Effector memory CD8-positive, alpha-beta T cell (primary cell): ENCODE measurements at regions not wholly inside any gene's neighbourhood (a gene's known extent, or its start where the extent isn't known, plus 50 kb on each side); places are given as distances from the start of the nearest gene placed in this dataset.

Source experiments
- ATAC-seq: fragments of 150-1000 bp; cut with Tn5 transposase; replicated peaks from 2 replicates; pipeline ENCODE4 v1.10.0; 2021; ENCODE audit warnings: mild to moderate bottlenecking, moderate library complexity
- DNase-seq, 3 experiments: peaks; one replicate each; pipeline ENCODE4 v3.0.0; 2021
- H3K27ac Mint-ChIP-seq, 2 donors: one replicate each; pipeline ENCODE4 v1.8.0; 2022; ENCODE audit warnings: mild to moderate bottlenecking in 2 of 2, mixed read lengths in 2 of 2, moderate library complexity in 2 of 2
- H3K27me3 Mint-ChIP-seq, 2 donors: one replicate each; pipeline ENCODE4 v1.8.0; 2022; ENCODE audit warnings: mixed read lengths in 2 of 2
- H3K36me3 Mint-ChIP-seq: one replicate; pipeline ENCODE4 v1.8.0; 2022; ENCODE audit warnings: mild to moderate bottlenecking, moderate library complexity, mixed read lengths; ENCODE audit not compliant: insufficient read depth
- H3K4me1 Mint-ChIP-seq, 2 donors: one replicate each; pipeline ENCODE4 v1.8.0; 2022; ENCODE audit warnings: low read depth in 2 of 2, mixed read lengths in 2 of 2
- H3K4me3 Mint-ChIP-seq, 2 donors: one replicate each; pipeline ENCODE4 v1.8.0; 2022; ENCODE audit warnings: mild to moderate bottlenecking in 2 of 2, mixed read lengths in 2 of 2, moderate library complexity in 2 of 2
- H3K9me3 Mint-ChIP-seq, 2 donors: one replicate each; pipeline ENCODE4 v1.8.0; 2022; ENCODE audit warnings: mixed read lengths in 2 of 2

GRCh38 chr9:108386859-108387384 lies 468.9 kb downstream of the ACTL7B start:
- Mint-ChIP-seq H3K27ac (no peak overlapping the region), H3K36me3 (no peaks in the 10 kb centered on the region), H3K4me3 (no peak overlapping the region), H3K4me1 (no peaks in the 10 kb centered on the region), H3K27me3 (no peaks in the 10 kb centered on the region), H3K9me3 (peaks cover 2 to 12% of the 10 kb centered on the region in 2 donors)
- DNase-seq = no peak
- ATAC-seq = no peak

- no peaks in the 10 kb centered on the region for H3K36me3 Mint-ChIP-seq
- no peak for ATAC-seq
Measured at GRCh38 chr9:108386032-108386431, 469.8 kb downstream of the ACTL7B start.

GRCh38 chr9:108383796-108384195 lies 472.0 kb downstream of the ACTL7B start:
- Mint-ChIP-seq H3K27me3 (no peaks in the 10 kb centered on the region), H3K36me3 (no peaks in the 10 kb centered on the region), H3K4me1 (peaks cover 0 to 1% of the 10 kb centered on the region in 2 donors), H3K27ac (no peak overlapping the region), H3K4me3 (no peak overlapping the region), H3K9me3 (peaks cover 4 to 12% of the 10 kb centered on the region in 2 donors)
- DNase-seq = no peak
- no peak for ATAC-seq

More at GRCh38 chr9:108386032-108386431, 469.8 kb downstream of the ACTL7B start:
- Mint-ChIP-seq H3K4me1 (no peaks in the 10 kb centered on the region), H3K27me3 (no peaks in the 10 kb centered on the region), H3K27ac (no peak overlapping the region), H3K4me3 (no peak overlapping the region), H3K9me3 (peaks cover 2 to 12% of the 10 kb centered on the region in 2 donors)
- DNase-seq = no peak

DNA sequence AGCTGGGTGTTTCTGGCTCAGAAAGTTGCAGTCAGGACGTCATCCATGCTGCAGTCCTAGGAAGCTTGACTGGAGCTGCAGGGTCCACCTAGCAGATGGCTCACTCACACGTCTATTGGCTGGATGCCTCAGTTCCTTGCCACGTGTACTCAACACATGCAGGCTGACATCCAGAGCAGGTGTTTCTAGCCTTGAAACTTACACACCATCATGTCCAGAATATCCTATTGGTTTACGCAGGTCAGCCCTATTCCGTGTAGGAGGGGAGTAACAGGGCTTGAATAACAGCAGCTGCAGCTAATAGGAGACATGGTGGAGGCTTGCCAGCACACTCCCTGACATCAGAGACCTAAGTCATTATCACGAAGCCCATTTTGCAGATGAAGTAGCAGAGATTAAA lies 473.5 kb downstream of the ACTL7B start:
- Mint-ChIP-seq H3K36me3 (no peaks in the 10 kb centered on the region), H3K4me3 (no peak overlapping the region), H3K27ac (no peak overlapping the region), H3K27me3 (no peaks in the 10 kb centered on the region), H3K4me1 (peaks cover 0 to 1% of the 10 kb centered on the region in 2 donors), H3K9me3 (peaks cover 4 to 12% of the 10 kb centered on the region in 2 donors)
- no peak for ATAC-seq
- DNase-seq = no peak

DNA sequence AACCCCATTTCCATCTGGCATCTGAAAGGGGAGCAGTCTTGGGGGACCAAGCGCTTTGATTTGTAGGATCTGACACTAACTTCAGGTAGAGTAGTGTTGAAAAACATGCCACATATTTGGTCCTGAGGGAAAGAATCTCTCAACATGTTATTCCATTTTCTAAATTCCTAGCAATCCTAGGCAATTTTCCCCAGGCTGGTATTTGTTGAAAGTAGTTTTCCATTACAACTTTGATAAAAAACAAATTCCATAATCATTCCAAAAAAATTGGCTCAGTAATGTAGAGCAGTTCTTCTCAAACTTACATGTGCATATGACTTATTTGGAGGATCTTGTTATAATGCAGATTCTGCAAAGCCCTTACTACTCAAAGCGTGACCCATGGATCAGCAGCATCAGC lies 477.9 kb downstream of the ACTL7B start:
- DNase-seq (no peak), ATAC-seq (no peak)
- H3K4me3 Mint-ChIP-seq = no peak overlapping the region
- H3K27me3 Mint-ChIP-seq = no peaks in the 10 kb centered on the region
- H3K9me3 Mint-ChIP-seq = peaks cover 7 to 8% of the 10 kb centered on the region in 2 donors
- H3K4me1 Mint-ChIP-seq = peaks cover 0 to 1% of the 10 kb centered on the region in 2 donors
- H3K36me3 Mint-ChIP-seq = no peaks in the 10 kb centered on the region
- H3K27ac Mint-ChIP-seq = no peak overlapping the region

- DNase-seq = no peak
- Mint-ChIP-seq H3K27me3 (no peaks in the 10 kb centered on the region), H3K36me3 (no peaks in the 10 kb centered on the region), H3K9me3 (peaks cover 7 to 8% of the 10 kb centered on the region in 2 donors), H3K27ac (no peak overlapping the region), H3K4me3 (no peak overlapping the region), H3K4me1 (peaks cover 0 to 1% of the 10 kb centered on the region in 2 donors)
- no peak for ATAC-seq
Measured at GRCh38 chr9:108377382-108377781, 478.4 kb downstream of the ACTL7B start.

- H3K36me3 Mint-ChIP-seq = no peaks in the 10 kb centered on the region
- peaks cover 8 to 14% of the 10 kb centered on the region in 2 donors for H3K9me3 Mint-ChIP-seq
- no peak overlapping the region for H3K27ac Mint-ChIP-seq
- no peaks in the 10 kb centered on the region for H3K27me3 Mint-ChIP-seq
- no peak for ATAC-seq
- H3K4me1 Mint-ChIP-seq = peaks cover 0 to 1% of the 10 kb centered on the region in 2 donors
- no peak overlapping the region for H3K4me3 Mint-ChIP-seq
- no peak for DNase-seq
Measured at GRCh38 chr9:108376140-108376539, 479.6 kb downstream of the ACTL7B start.

- Mint-ChIP-seq H3K36me3 (no peaks in the 10 kb centered on the region), H3K27ac (no peak overlapping the region), H3K4me1 (no peaks in the 10 kb centered on the region), H3K9me3 (peaks cover 6 to 26% of the 10 kb centered on the region in 2 donors), H3K4me3 (no peak overlapping the region), H3K27me3 (no peaks in the 10 kb centered on the region)
- DNase-seq = no peak
- no peak for ATAC-seq
Measured at GRCh38 chr9:108374626-108375025, 481.2 kb downstream of the ACTL7B start.

- H3K27ac Mint-ChIP-seq = no peak overlapping the region
- H3K36me3 Mint-ChIP-seq = peaks cover 4% of the 10 kb centered on the region
- no peak overlapping the region for H3K4me3 Mint-ChIP-seq
- H3K27me3 Mint-ChIP-seq = no peaks in the 10 kb centered on the region
- DNase-seq (no peak), ATAC-seq (no peak)
- H3K4me1 Mint-ChIP-seq = no peaks in the 10 kb centered on the region
- H3K9me3 Mint-ChIP-seq = peaks cover 4 to 38% of the 10 kb centered on the region in 2 donors
Measured at GRCh38 chr9:108367188-108367587, 488.6 kb downstream of the ACTL7B start.

DNA sequence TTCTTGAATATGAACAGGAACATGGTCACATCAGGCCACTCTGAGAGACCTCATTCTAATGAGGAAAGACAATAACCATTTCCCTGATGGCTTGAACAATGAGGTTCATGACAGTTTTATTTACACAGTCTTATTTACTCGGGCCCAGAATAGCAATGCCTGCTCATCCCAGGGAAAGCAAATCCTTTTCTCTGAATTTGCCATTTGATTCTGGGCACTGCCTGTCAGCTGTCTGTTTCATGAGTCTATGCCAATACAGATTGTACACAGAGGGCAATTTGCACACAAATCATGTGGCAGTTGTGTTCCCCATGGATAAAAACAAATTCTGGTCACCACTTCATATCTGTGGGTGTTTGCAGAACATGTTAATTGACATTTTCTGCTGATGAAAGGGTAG lies 492.5 kb downstream of the ACTL7B start:
- Mint-ChIP-seq H3K4me1 (no peaks in the 10 kb centered on the region), H3K27me3 (no peaks in the 10 kb centered on the region), H3K27ac (no peak overlapping the region), H3K36me3 (peaks cover 4% of the 10 kb centered on the region), H3K4me3 (no peak overlapping the region), H3K9me3 (peaks cover 2 to 26% of the 10 kb centered on the region in 2 donors)
- no peak for DNase-seq
- no peak for ATAC-seq

- ATAC-seq (no peak), DNase-seq (no peak)
- H3K4me1 Mint-ChIP-seq = no peaks in the 10 kb centered on the region
- H3K4me3 Mint-ChIP-seq = no peak overlapping the region
- peaks cover 4% of the 10 kb centered on the region for H3K36me3 Mint-ChIP-seq
- H3K27me3 Mint-ChIP-seq = no peaks in the 10 kb centered on the region
- no peak overlapping the region for H3K27ac Mint-ChIP-seq
- peaks cover 2 to 19% of the 10 kb centered on the region in 2 donors for H3K9me3 Mint-ChIP-seq
Measured at GRCh38 chr9:108360304-108360703, 495.5 kb downstream of the ACTL7B start.

DNA sequence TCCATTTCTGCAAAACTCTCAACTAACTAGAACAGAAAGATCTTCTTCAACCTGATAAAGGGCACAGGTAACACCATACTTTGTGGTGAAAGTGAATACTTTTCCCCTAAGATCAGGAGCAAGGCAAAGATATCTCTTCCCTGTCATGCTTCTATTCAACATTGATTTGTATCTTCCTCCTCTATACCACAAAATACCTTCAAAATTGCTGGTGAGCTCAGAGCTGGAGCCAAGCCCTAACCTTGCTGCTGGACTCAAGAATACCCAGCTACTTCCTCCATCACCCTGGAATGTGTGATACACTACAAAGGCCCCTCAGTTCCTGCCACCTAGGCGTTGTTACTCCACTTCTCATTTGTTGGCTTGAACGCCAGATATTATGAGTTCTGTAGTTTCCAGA lies 499.0 kb downstream of the ACTL7B start:
- Mint-ChIP-seq H3K36me3 (no peaks in the 10 kb centered on the region), H3K27ac (no peak overlapping the region)
- no peak for DNase-seq

GRCh38 chr9:108351571-108351970 lies 504.2 kb downstream of the ACTL7B start:
- no peak for DNase-seq
- no peaks in the 10 kb centered on the region for H3K27me3 Mint-ChIP-seq
- no peaks in the 10 kb centered on the region for H3K4me1 Mint-ChIP-seq
- no peak overlapping the region for H3K27ac Mint-ChIP-seq
- no peak for ATAC-seq
- no peaks in the 10 kb centered on the region for H3K36me3 Mint-ChIP-seq
- H3K4me3 Mint-ChIP-seq = no peak overlapping the region
- H3K9me3 Mint-ChIP-seq = peaks cover 3 to 7% of the 10 kb centered on the region in 2 donors

More for the DNA sequence above, 499.0 kb downstream of the ACTL7B start:
- Mint-ChIP-seq H3K9me3 (peaks cover 3 to 14% of the 10 kb centered on the region in 2 donors), H3K27me3 (no peaks in the 10 kb centered on the region), H3K4me1 (no peaks in the 10 kb centered on the region), H3K4me3 (no peak overlapping the region)
- no peak for ATAC-seq

- no peak for ATAC-seq
- H3K27me3 Mint-ChIP-seq = no peaks in the 10 kb centered on the region
- H3K36me3 Mint-ChIP-seq = no peaks in the 10 kb centered on the region
- H3K27ac Mint-ChIP-seq = no peak overlapping the region
- no peaks in the 10 kb centered on the region for H3K4me1 Mint-ChIP-seq
- no peak for DNase-seq
- H3K4me3 Mint-ChIP-seq = no peak overlapping the region
- H3K9me3 Mint-ChIP-seq = peaks cover 3 to 7% of the 10 kb centered on the region in 2 donors
Measured at GRCh38 chr9:108347463-108348188, 508.2 kb downstream of the ACTL7B start.
